ENCODE measurements at regions not wholly inside any gene's neighbourhood (a gene's known extent, or its start where the extent isn't known, plus 50 kb on each side); places are given as distances from the start of the nearest gene placed in this dataset.
A peak's percentile ranks its signal among the peaks of the same experiment; 100 is the strongest.

DNA sequence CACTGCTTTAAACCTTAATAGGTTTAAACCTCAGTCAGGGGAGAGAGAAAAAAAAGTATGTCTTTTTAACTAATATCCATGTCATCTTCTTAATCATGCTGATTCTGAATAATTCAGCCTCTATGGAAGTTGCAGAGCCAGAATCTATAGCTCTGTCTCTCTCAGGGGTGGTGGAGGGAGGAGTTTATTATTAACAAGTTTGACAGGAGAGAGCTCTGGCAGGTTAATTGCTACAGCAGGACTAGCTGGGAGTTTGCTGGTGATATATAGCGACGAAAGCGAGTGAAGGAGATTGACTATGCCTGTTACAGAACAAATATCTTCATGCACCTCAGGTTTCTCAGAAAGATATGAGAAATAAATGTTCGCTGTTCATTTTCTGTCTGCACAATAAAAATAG is 586.4 kb downstream of the TLE4 start:
- no peak overlapping the region for H3K4me3 ChIP-seq (ENCODE audit: low read length, poor library complexity, severe bottlenecking)
- no peak for TF ChIP-seq EZH2phosphoT487 (IDR thresholded peaks at IDR 0.05; ENCODE audit: borderline replicate concordance)
- TF ChIP-seq, protein P1, sequence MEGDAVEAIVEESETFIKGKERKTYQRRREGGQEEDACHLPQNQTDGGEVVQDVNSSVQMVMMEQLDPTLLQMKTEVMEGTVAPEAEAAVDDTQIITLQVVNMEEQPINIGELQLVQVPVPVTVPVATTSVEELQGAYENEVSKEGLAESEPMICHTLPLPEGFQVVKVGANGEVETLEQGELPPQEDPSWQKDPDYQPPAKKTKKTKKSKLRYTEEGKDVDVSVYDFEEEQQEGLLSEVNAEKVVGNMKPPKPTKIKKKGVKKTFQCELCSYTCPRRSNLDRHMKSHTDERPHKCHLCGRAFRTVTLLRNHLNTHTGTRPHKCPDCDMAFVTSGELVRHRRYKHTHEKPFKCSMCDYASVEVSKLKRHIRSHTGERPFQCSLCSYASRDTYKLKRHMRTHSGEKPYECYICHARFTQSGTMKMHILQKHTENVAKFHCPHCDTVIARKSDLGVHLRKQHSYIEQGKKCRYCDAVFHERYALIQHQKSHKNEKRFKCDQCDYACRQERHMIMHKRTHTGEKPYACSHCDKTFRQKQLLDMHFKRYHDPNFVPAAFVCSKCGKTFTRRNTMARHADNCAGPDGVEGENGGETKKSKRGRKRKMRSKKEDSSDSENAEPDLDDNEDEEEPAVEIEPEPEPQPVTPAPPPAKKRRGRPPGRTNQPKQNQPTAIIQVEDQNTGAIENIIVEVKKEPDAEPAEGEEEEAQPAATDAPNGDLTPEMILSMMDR (conservative IDR thresholded peaks at IDR 0.05; ENCODE audit: low read length), result no peak
- no peaks in the 10 kb centered on the region for H3K4me1 ChIP-seq (ENCODE audit: insufficient read depth, low read length, poor library complexity, severe bottlenecking)
- no peaks in the 10 kb centered on the region for H3K27me3 ChIP-seq (ENCODE audit: insufficient read depth, low read length, poor library complexity, severe bottlenecking)
- H3K4me2 ChIP-seq (ENCODE audit: low read depth, low read length, poor library complexity, severe bottlenecking), result no peak overlapping the region
- no peaks in the 10 kb centered on the region for H3K9me2 ChIP-seq (replicated peaks; ENCODE audit: low read depth, low read length)
- H3K36me3 ChIP-seq (ENCODE audit: insufficient read depth, low read length), result no peaks in the 10 kb centered on the region
- no peaks in the 10 kb centered on the region for H3K79me2 ChIP-seq (ENCODE audit: insufficient read depth, low read length)
- H2AFZ ChIP-seq (ENCODE audit: low read length), result 0 out of 2 replicates have a peak overlapping the region, but pooled peaks have one; percentile 41
- H3F3A ChIP-seq (ENCODE audit: low read depth), result no peaks in the 10 kb centered on the region
- H3K9me3 ChIP-seq (ENCODE audit: insufficient read depth, low read depth, low read length), result peaks cover 7% of the 10 kb centered on the region; the same call in 1 of the 2 replicates
- H4K20me1 ChIP-seq (ENCODE audit: insufficient read depth, low read length, poor library complexity, severe bottlenecking), result no peaks in the 10 kb centered on the region
- H3K9ac ChIP-seq (ENCODE audit: low read depth, low read length, poor library complexity, severe bottlenecking), result no peak overlapping the region

DNA sequence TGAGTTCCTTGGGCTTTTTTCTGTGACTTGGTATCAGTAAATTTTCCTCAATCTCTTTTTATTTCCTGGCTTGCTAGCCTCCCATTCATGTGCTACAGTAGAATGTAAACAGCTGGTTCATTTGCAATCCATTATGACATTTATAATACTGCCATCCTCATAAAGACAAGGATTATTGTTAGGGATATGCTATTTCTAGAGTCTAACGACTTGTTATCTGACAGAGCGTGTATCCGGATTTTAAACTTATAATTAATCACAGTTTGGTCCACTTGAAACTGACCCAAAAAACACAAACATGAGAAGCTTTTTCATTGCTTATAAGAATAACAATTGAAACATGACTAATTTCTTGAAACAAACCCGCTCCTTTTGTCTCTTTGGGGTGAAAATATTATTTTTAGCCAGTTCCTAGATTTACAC is 585.8 kb downstream of the TLE4 start:
- H3K4me3 ChIP-seq (ENCODE audit: low read length, poor library complexity, severe bottlenecking), result no peak overlapping the region
- TF ChIP-seq, protein P1 (conservative IDR thresholded peaks at IDR 0.05; ENCODE audit: low read length), result no peak
- TF ChIP-seq EZH2phosphoT487 (IDR thresholded peaks at IDR 0.05; ENCODE audit: borderline replicate concordance), result no peak
- H3K9ac ChIP-seq (ENCODE audit: low read depth, low read length, poor library complexity, severe bottlenecking), result no peak overlapping the region
- H3K9me2 ChIP-seq (replicated peaks; ENCODE audit: low read depth, low read length), result no peaks in the 10 kb centered on the region
- no peaks in the 10 kb centered on the region for H3K4me1 ChIP-seq (ENCODE audit: insufficient read depth, low read length, poor library complexity, severe bottlenecking)
- H4K20me1 ChIP-seq (ENCODE audit: insufficient read depth, low read length, poor library complexity, severe bottlenecking), result no peaks in the 10 kb centered on the region
- no peak overlapping the region for H2AFZ ChIP-seq (ENCODE audit: low read length)
- no peaks in the 10 kb centered on the region for H3K27me3 ChIP-seq (ENCODE audit: insufficient read depth, low read length, poor library complexity, severe bottlenecking)
- no peaks in the 10 kb centered on the region for H3F3A ChIP-seq (ENCODE audit: low read depth)
- H3K9me3 ChIP-seq (ENCODE audit: insufficient read depth, low read depth, low read length), result peaks cover 7% of the 10 kb centered on the region; the same call in 1 of the 2 replicates
- no peak overlapping the region for H3K4me2 ChIP-seq (ENCODE audit: low read depth, low read length, poor library complexity, severe bottlenecking)
- H3K79me2 ChIP-seq (ENCODE audit: insufficient read depth, low read length), result no peaks in the 10 kb centered on the region
- no peaks in the 10 kb centered on the region for H3K36me3 ChIP-seq (ENCODE audit: insufficient read depth, low read length)

DNA sequence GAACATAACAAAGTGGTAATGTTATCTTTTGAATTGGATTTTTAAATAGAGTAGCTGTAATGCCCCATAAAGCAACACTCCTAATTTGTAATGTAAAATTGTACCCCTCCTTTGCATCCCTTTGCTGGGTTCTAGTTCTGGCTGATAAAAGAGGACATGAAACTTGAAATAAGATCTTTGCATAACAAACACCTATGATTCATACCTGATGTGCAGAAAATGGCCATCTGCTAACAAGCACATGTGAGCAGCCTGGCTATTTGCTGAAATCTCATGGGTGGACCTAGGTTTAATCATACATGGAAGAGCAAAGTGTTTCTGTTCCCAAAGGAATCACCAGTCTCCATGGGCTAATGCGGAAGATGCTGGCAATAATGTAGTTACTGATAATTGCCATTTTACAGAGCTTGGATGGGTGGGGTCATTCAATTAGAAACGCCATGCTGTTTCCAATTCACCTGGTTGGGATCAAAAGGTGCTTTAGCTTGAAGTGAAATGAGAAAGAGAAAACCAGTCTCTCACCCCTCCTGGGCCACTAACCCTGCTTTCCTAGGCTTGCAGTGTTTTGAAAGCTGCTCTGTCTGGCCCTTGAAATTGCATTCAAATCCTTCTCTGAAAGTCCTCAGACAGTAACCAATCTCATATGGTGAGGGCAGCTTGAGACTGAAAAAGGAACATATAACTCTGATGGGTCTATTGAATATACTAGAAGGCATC is 585.1 kb downstream of the TLE4 start:
- no peaks in the 10 kb centered on the region for H3F3A ChIP-seq (ENCODE audit: low read depth)
- H3K36me3 ChIP-seq (ENCODE audit: insufficient read depth, low read length), result no peaks in the 10 kb centered on the region
- TF ChIP-seq EZH2phosphoT487 (IDR thresholded peaks at IDR 0.05; ENCODE audit: borderline replicate concordance), result no peak
- TF ChIP-seq, protein P1 (conservative IDR thresholded peaks at IDR 0.05; ENCODE audit: low read length), result no peak
- H2AFZ ChIP-seq (ENCODE audit: low read length), result peak overlapping the region; percentile 32; the same call in 1 of the 2 replicates
- no peaks in the 10 kb centered on the region for H3K9me2 ChIP-seq (replicated peaks; ENCODE audit: low read depth, low read length)
- H3K4me3 ChIP-seq (ENCODE audit: low read length, poor library complexity, severe bottlenecking), result no peak overlapping the region
- peaks cover 7% of the 10 kb centered on the region; the same call in 1 of the 2 replicates for H3K9me3 ChIP-seq (ENCODE audit: insufficient read depth, low read depth, low read length)
- H3K9ac ChIP-seq (ENCODE audit: low read depth, low read length, poor library complexity, severe bottlenecking), result no peak overlapping the region
- no peaks in the 10 kb centered on the region for H3K27me3 ChIP-seq (ENCODE audit: insufficient read depth, low read length, poor library complexity, severe bottlenecking)
- H4K20me1 ChIP-seq (ENCODE audit: insufficient read depth, low read length, poor library complexity, severe bottlenecking), result no peaks in the 10 kb centered on the region
- H3K4me1 ChIP-seq (ENCODE audit: insufficient read depth, low read length, poor library complexity, severe bottlenecking), result no peaks in the 10 kb centered on the region
- no peaks in the 10 kb centered on the region for H3K79me2 ChIP-seq (ENCODE audit: insufficient read depth, low read length)
- no peak overlapping the region for H3K4me2 ChIP-seq (ENCODE audit: low read depth, low read length, poor library complexity, severe bottlenecking)

Data from Loucy (cell line).